AG08395 (cell line): ENCODE measurements at regions not wholly inside any gene's neighbourhood (a gene's known extent, or its start where the extent isn't known, plus 50 kb on each side); places are given as distances from the start of the nearest gene placed in this dataset.

Source experiments
- DNase-seq: peaks from one replicate; pipeline ENCODE4 v3.0.0; 2012; ENCODE audit warnings: mixed read lengths, low spot score

- no peak for DNase-seq
Observed at GRCh38 chr21:33155422-33155821, 74.3 kb upstream of the IFNAR2 start.

GRCh38 chr21:33157303-33157702 lies 72.4 kb upstream of the IFNAR2 start:
- DNase-seq, result no peak

- DNase-seq, result no peak
Observed at GRCh38 chr21:33158654-33159053, 71.1 kb upstream of the IFNAR2 start.

- no peak for DNase-seq
Observed at GRCh38 chr21:33162436-33162951, 67.2 kb upstream of the IFNAR2 start.

GRCh38 chr21:33168886-33169285 lies 60.9 kb upstream of the IFNAR2 start:
- no peak for DNase-seq

GRCh38 chr21:33169359-33169758 lies 60.4 kb upstream of the IFNAR2 start:
- DNase-seq, result no peak

- no peak for DNase-seq
Observed at GRCh38 chr21:33171616-33172169, 58.0 kb upstream of the IFNAR2 start.

- no peak for DNase-seq
Observed at GRCh38 chr21:33174756-33175155, 55.0 kb upstream of the IFNAR2 start.
